Limb (tissue), 2 donors: ENCODE measurements at regions not wholly inside any gene's neighbourhood (a gene's known extent, or its start where the extent isn't known, plus 50 kb on each side); places are given as distances from the start of the nearest gene placed in this dataset.

Experiments
- DNase-seq, 2 donors: peaks; one replicate each; pipeline ENCODE4 v3.0.0-alpha.2; 2016; ENCODE audit errors: extremely low spot score in 2 of 2

DNA sequence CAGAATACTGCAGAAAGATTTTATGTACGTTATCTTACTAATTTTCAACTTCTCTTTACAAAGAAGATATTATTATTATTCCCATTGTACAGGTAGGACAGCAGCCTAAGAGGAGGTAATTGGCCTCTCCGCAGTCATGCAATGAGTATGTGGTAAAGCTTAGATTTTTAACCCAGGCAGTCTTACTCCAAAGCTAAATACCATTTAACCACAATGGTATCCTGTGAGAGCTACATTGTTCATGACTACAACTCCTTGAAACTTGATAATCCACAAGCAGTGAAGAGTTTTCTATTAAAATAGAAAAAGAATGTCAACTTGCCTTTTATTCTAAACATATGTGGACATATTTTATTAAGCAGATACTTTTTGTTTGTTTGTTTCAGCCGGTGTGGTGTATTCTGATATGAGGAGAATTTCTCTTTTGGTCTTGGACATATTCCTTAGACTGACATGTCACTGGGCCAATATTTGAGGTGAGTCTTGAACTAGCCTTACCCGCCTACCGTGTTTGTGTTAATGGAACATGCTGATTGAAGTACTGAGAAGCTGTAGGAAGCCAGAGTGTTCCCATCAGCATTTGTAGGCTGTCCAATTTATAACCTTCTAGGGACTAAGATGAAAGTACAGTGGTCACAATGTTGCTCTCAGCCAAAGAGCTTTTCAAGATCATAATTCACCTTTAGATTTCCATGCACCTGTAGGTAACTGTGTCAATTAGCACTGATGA, 293.9 kb upstream of the DCC start:
- DNase-seq: no peak

DNA sequence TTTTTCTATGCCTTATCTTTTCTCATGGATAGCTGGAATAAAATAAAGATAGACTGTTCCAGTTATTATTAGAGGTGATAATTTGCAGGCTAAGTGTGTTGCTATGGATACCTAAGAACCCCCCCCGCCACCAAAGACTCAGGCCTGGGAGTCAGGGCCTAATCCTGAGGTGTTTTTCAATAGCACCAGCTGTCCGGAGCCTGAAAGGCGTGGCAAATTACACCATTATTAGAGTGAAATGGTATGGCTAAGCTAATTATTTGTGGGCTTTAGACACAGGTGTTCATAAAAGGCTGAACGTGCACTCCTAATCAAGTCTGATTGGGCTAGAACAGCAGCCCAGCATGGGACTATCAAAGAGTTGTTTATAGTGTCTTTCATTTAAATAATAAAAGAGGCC, 293.2 kb upstream of the DCC start:
- DNase-seq: no peak

DNA sequence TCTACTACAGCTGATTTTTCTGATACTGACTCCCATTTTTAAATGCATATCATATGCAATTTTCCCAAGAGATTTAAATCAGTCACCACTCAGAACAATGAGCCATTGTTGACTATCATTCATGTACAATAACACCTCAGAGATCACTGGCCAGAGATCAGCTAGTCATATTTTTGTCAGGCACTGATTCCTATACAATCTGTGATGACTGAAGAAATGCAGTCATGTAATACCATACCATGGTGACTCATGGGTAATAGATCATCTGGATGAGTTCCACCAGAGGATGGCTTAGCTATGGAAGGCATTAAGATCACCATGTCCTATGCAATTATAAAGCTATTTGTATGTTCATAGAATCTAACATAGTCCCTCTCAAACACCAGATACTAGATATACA, 285.7 kb upstream of the DCC start:
- no peak for DNase-seq

DNA sequence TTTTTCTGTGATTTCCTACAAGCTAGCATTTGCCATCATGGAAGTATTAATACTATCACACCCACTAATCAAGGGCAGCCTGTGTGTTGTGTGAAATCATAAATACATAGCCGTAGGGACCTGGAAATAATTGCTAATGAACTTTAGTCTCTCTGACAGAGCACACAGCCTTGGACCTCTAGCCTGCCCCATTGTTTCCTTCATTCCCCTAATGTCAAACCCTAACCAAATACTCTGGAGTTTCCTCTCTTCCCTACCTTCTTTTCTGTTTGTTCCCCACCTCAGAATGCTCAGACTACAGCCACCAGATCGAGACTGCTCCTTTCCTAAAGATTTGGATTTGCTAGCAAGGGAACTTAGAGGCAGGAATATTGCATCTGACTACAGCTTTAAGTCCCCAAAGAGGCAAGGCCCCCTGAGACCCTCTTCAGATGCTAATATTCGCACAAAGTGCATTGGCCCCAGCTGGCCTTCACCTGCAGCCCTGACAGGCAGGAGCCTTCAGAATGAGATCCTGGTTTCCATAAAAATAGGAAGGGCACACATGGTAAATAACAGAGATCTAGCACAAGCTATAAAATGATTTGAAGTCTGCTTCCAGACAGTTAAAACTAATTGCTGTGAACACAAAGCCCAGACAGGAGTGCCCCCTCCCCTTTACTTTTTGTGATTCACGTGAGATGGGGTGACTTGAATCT, 279.2 kb upstream of the DCC start:
- DNase-seq: peak in 1 of 2 donors; percentile 37

DNA sequence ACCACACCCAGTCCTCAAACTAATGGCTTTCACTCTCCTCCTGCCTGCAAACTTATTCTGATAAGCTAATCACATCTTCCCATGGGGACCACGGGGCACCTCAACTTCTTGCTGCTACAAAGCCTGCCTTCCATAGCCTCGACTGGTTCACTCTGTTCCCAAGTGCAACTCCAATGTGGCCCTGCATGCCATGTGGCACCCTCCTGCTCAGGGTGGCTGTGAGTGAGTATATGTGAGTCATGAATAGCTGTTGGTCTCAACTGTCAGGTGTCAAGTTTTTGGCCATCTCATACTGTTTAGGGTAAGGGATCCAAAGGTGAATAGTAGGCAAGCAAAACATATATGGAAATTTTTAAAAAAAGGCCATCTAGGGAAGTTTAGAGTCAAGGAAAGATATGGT, 276.1 kb upstream of the DCC start:
- DNase-seq: no peak

DNA sequence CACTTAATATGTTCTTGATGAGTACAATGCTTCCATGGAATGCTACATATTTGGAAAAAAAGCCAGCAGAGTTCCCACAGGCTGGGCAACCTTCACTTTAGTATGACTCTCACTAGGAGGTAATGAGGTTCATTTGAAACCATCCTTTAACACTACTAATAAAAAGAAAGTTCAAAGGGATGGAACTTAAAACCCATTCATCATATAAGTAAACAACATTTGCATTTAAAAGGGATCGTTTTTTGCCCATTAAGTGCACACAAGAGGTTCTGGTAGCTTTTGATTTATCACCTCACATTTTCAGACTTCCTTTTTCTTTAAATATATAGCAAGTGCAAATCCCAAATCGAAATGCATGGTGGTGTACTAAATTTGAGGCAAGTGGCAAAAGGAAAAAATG, 270.8 kb upstream of the DCC start:
- DNase-seq: no peak

DNA sequence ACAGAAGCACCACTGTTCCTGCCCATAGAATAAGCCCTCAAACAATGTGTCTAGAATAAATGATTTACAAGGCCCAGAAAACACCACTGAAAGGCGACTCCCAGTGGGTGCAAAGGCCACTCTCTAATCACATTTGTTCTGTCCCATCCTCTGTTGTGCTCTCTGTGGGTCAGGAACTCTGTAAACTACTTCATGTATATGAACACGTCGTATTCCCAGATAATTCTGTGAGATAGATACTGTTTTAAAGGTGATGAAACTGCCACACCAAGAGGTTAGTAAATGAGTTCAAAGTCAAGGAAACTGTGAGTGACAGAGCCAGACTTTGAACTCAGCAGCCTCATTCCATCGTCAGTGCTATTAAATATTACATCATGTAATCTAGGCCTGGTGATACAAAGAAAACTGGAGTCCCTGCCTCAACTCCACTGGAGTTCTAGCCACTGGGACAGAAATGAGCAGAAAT, 269.7 kb upstream of the DCC start:
- no peak for DNase-seq

DNA sequence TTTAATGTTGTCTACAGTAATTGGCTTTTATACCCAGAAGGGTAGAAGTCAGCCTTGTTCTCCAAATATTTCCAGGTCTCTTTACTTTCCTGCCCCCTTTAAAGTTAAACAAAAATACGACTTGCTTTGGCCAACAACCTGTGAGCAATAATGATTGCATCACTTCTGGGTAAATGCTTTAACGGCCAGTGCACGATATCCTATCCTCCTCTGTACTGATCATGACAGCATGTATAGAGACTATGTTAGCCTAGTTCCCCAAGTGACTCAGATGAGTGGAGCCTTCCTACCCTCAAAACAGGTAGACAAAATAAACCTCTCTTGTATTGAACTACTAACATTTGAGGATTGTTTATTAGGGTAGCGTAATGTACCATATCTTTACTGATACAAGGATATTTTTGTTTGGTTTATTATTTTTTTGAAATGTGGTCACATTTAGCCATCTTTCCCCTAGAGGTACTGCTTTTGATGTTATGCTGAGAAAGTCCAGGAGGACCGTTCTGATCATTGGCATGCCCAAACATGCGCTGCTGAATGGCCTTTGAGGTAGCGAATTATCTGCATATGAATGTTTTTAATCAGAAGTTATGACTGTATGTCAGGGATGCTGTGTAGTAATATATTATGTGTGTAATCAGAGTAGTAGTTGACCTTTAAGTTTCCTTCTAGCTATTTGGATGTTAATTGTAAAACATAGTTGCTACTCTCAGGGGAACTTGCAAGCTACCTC, 262.6 kb upstream of the DCC start:
- DNase-seq: no peak

DNA sequence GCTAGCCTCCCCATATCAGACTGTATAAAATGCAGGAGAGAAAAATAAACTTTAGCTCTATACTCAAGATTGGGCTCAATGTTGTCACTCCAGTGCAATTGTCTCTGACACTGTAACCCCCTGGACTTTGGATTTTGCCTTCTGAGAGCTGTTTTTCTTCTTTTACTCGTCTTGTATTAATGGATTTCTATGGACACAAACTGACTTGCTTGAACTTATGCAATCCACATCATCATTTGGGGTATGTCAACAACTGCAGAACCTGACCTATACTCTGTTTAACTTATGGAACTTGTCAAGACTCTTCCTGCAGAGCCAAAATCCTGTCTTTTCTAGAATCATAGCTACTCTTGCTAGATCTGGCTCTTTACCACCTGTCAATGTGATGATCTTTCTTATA, 257.8 kb upstream of the DCC start:
- no peak for DNase-seq

DNA sequence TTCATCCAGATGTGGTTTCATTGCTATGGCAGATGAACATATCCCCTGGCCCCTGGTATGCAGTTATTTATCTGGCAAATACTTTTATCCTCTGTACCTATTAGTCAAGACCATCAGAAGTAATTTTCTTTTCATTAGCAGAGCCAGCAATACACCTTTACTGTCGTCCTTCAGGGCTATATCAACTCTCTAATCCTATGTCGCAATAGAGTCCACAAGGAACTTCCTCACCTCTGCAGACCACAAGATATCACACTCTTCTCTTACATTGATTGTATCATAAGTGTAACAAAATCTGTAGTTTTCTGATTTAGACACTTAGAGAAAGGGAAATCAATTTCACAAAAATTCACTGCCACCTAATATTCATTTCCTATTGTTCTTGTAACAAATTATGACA, 252.9 kb upstream of the DCC start:
- no peak for DNase-seq

DNA sequence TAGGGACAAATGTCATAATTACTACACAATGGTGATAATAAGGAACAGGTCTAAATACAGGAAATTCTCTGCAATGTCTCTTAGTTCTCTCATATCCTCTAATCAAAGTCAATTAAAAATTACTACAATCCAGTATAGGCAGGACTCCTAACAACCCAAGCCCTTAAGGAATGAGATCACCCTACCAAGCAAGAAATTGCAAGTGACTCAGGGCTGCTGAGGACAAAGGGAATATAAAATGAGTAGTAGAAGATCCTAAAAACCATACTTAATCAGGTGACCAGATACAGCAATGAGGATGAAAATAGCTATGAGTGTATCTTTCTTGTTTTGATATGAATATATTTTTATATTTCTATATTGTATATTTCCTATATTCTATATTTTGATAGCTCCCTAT, 250.0 kb upstream of the DCC start:
- no peak for DNase-seq

DNA sequence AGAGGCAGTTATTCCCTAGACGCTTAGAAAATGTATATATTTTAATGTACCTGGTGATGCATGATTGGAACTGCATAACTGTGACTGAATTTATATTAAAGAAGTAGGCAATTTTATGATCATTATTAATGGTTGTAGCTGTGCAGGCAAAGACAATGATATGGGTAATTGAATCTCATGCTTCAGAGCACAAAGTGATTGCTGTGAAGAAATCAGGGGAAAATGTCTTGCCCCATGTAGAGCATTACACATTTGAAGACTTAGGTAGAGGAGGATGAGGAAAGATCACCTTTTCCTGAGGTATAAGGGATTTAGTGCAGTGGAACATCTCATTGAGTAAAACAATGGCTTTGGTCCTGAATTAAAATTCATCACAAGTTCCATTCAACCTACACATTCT, 246.8 kb upstream of the DCC start:
- DNase-seq: no peak

DNA sequence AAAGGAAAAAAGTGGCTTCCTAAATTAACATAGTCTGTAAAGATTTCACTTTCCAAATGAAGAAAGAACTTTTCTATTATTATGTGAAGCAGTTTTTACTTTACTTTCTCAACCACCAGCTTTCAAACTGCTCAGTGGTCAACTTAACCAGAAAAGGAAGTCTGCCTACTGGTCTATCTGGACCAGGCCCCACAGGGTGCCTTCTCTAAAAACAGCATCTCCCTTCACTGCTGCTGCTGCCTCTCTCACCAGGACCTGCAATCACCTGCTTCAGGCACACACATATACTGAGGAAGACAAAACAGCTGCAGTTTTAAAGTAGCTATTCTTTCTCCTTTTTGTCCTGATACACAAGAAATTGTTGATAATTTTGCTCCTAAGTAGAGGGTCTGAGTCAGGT, 221.3 kb upstream of the DCC start:
- DNase-seq: no peak

DNA sequence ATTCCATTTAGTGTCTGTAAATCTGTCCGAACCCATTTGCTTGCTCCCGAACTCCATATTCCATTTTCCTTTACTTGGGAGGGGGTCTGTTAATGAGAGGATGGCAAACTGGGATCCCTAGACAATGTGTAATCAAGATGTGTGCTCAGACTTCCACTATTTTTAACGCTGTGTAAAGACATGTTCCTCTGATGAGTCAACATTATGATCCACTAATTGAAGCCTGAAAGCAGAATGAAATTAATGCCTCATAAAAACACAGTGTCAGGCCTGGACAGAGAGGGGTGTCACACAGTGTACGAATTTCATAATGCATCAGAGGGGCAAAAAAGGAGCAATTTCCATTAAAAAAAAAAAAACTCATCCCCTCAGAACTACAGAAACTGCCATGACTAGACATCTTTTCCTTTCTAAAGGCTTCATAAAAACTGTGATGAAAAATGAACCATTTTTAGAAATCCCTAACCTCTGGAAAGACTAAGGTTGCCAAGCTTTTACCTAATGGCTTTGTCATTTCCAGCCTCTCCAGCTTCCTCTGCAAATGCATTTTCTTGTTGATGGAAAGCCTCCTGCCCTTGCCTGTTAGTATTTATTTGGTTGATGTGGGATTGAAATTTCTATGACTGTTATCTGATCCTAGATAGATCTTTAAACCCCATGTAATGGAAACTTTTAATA, 209.2 kb upstream of the DCC start:
- no peak for DNase-seq

DNA sequence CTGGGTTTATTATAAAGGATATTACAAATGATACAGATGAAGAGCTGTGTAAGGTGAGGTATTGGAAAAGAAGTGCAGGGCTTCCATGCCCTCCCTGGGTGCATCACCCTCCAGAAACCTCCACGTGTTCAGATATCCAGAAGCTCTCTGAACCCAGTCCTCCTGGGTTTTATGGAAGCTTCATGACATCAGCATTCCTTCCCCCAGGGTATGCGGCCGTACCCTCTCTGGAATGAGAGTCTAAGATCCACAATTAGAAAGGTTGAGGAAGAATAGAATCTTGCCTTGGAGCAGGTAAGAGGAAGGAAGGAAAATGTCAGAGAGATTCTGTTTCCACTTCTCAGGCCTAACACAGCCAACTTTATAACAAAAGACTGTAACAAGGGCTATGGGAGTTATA, 208.2 kb upstream of the DCC start:
- no peak for DNase-seq

DNA sequence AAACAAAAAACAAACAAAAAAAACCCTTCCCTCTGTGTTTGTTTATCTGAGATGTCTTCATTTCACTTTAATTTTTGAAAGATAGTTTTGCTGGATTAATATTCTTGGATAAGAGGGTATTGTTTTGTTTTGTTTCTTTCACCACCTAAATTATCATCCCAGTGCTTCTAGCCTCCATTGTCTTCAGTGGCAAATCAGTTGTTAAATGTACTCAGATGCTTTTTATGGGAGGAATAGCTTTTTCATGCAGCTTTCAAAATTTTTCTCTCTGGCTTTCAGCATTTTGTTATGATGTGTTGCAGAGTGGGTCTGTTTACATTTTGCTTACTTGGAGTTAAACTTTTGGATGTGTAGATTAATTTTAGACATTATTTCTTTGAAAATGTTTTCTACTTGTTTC, 203.5 kb upstream of the DCC start:
- DNase-seq: no peak

DNA sequence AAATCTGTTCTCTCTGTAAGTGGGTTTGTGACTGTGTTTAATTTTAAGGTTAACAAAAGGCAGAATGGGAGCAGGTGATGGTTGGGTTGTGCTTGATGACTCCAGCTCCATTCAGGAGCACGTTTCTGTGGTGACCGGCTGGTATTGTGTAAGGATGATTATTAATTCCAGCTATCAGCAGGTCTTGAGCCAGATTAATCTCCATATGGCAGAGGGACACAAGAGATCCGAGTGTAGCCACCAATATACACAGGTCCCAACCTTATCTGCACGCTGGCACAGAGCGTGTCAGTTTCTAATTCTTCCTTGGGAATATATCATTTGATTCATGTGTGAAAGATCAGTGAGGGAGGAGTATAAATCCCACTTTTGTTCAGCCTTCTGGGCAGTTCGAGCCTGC, 199.0 kb upstream of the DCC start:
- no peak for DNase-seq

DNA sequence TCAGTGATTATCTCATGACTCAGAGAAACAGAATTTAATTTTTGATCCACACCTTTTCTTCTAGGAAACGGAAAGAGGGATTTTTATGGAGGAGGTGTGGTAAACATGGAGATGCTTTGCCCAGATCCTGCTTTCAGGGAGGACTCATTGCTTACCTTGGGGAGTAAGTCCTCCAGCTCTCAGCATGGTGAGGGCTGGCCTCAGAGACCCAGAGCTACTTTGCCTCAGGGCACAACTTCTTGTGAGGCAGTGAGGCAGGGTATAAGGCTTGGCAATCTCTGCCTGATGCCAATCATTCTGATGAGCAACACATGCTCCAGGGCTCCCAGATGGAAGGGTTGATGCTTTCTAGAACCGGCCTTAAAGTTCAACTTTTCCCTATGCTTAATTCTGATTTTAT, 189.9 kb upstream of the DCC start:
- DNase-seq: no peak

DNA sequence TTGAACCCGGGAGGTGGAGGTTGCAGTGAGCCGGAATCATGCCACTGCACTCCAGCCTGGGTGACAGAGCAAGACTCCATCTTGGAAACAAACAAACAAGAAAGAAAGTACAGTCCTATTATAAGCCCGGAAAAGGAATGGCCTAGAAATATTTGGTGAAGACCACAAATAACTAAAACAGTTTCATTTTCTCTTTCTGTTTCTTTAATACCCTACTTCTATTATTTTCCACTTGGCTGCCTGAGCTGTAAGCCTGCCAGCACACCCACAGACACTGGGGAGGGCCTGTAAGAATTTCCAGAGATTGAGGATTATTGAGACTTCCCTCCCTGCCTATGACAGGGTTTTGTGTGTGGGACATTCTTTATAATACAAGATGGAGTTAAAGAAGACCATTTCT, 188.0 kb upstream of the DCC start:
- no peak for DNase-seq

DNA sequence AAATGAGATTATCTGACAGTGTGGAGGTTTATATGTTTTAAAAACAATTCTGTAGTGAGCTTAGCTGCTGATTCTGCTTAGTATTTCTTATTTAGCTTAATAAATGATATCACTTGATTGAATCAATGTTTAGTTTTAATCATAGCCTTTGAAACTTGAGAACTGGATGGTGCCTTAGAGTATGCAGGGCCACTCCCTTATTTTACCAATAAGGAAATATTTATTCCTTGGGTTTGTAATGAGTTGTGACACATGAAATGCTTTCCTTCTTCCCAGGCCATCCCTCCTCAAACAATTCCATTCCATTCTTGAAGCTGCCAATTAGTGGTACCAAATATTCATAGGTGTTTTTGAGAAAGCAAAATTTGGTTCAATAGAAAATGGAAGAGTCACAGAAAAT, 183.8 kb upstream of the DCC start:
- DNase-seq: no peak

DNA sequence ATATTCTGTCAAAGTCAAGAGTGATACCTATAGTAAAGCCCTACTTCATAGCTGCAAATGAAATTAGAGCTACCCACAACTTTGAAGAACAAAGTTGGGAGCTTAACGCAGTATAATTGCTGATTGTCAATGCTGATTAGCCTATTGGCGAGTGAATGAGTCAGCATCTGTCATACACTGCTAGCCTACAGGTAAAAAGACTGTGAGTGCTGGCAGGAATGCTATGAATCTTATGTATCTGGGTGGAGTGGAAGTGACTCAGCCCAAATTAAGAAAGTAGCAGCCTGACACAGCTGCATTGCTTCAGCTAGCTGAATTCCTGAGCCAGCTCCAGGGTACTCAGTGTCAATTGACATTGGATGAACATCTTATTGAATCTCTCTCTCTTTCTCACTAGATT, 179.4 kb upstream of the DCC start:
- DNase-seq: no peak

DNA sequence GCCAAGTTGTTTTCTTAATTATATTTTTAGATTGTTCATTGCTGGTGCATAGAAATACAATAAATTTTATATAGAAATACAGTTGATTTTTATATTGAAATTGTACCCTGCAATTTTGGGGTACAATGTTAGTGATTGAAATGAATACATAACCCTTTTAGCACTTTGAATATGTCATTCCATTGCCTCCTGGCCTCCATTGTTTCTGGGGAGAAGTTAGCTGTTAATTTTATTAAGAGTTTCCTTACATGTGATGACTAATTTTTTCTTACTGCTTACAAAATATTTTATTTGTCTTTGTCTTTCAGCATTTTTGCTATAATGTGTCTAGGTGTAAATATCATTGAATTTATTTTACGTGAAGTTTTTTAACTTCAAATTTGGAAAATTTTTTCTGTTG, 176.5 kb upstream of the DCC start:
- DNase-seq: no peak
